ENCODE measurements at regions not wholly inside any gene's neighbourhood (a gene's known extent, or its start where the extent isn't known, plus 50 kb on each side); places are given as distances from the start of the nearest gene placed in this dataset.
A peak's percentile ranks its signal among the peaks of the same experiment; 100 is the strongest.

DNA sequence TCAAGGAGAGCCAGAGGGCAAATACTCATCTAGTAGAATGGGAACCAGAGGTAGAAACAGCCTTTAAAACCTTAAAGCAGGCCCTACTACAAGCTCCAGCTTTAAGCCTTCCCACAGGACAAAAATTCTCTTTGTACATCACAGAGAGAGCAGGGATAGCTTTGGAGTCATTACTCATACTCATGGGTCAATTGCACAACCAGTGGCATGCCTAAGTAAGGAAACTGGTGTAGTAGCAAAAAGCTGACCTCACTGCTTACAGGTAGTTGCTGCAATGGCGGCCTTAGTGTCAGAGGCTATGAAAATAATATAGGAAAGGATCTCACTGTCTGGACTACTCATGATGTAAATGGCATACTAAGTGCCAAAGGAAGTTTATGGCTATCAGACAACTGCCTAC, 1551.4 kb downstream of the NLGN4Y start:
- ChIA-PET POLR2A (no interaction called here), CTCF (no interaction called here)
- TF ChIP-seq HOXA7 (CRISPR knock-in tag; IDR thresholded peaks at IDR 0.05), result no peak
- no peak for TF ChIP-seq RCOR1 (IDR thresholded peaks at IDR 0.05; ENCODE audit: low read depth, low read length)
- TF ChIP-seq HDAC2 (IDR thresholded peaks at IDR 0.05), result no peak
- no peak for TF ChIP-seq NR3C1 (IDR thresholded peaks at IDR 0.05)
- TF ChIP-seq FOXS1 (CRISPR knock-in tag; IDR thresholded peaks at IDR 0.05), result no peak
- no peak for TF ChIP-seq EHF (CRISPR knock-in tag; IDR thresholded peaks at IDR 0.05)
- TF ChIP-seq, protein P1, sequence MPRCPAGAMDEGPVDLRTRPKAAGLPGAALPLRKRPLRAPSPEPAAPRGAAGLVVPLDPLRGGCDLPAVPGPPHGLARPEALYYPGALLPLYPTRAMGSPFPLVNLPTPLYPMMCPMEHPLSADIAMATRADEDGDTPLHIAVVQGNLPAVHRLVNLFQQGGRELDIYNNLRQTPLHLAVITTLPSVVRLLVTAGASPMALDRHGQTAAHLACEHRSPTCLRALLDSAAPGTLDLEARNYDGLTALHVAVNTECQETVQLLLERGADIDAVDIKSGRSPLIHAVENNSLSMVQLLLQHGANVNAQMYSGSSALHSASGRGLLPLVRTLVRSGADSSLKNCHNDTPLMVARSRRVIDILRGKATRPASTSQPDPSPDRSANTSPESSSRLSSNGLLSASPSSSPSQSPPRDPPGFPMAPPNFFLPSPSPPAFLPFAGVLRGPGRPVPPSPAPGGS (IDR thresholded peaks at IDR 0.05), result no peak
- no peak for TF ChIP-seq MYC (IDR thresholded peaks at IDR 0.05; ENCODE audit: borderline replicate concordance, low read length)
- TF ChIP-seq, protein P2, sequence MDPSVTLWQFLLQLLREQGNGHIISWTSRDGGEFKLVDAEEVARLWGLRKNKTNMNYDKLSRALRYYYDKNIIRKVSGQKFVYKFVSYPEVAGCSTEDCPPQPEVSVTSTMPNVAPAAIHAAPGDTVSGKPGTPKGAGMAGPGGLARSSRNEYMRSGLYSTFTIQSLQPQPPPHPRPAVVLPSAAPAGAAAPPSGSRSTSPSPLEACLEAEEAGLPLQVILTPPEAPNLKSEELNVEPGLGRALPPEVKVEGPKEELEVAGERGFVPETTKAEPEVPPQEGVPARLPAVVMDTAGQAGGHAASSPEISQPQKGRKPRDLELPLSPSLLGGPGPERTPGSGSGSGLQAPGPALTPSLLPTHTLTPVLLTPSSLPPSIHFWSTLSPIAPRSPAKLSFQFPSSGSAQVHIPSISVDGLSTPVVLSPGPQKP (IDR thresholded peaks at IDR 0.05; ENCODE audit: low read depth, low read length), result no peak
- TF ChIP-seq MAFK (IDR thresholded peaks at IDR 0.05; ENCODE audit: partially characterized antibody), result no peak
- TF ChIP-seq, protein P3, sequence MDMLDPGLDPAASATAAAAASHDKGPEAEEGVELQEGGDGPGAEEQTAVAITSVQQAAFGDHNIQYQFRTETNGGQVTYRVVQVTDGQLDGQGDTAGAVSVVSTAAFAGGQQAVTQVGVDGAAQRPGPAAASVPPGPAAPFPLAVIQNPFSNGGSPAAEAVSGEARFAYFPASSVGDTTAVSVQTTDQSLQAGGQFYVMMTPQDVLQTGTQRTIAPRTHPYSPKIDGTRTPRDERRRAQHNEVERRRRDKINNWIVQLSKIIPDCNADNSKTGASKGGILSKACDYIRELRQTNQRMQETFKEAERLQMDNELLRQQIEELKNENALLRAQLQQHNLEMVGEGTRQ (IDR thresholded peaks at IDR 0.05), result no peak
- TF ChIP-seq TFCP2L1 (CRISPR knock-in tag; IDR thresholded peaks at IDR 0.05), result no peak
- TF ChIP-seq RARB (CRISPR knock-in tag; IDR thresholded peaks at IDR 0.05), result no peak
- TF ChIP-seq, protein P4, sequence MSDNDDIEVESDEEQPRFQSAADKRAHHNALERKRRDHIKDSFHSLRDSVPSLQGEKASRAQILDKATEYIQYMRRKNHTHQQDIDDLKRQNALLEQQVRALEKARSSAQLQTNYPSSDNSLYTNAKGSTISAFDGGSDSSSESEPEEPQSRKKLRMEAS (IDR thresholded peaks at IDR 0.05), result no peak
- TF ChIP-seq SREBF2 (IDR thresholded peaks at IDR 0.05), result no peak
- no peak for TF ChIP-seq POLR2A (IDR thresholded peaks at IDR 0.05; ENCODE audit: low read length)
- no peak for TF ChIP-seq RNF2 (IDR thresholded peaks at IDR 0.05; ENCODE audit: borderline replicate concordance, low read depth)
- TF ChIP-seq KDM1A (IDR thresholded peaks at IDR 0.05; ENCODE audit: low read depth), result no peak
- no peak for TF ChIP-seq NPAS2 (CRISPR knock-in tag; IDR thresholded peaks at IDR 0.05; ENCODE audit: borderline replicate concordance)
- no peak for TF ChIP-seq RFX5 (IDR thresholded peaks at IDR 0.05)
- 0% methylated on average over 1 of the region's 1 CpG for WGBS (ENCODE audit: missing lambda C conversion rate)
- no peaks in the 10 kb centered on the region for H3K9me3 ChIP-seq
- FAIRE-seq (no peak), ATAC-seq (no peak), DNase-seq (ENCODE audit: low read depth in 1 of 2, low spot score in 1 of 2) (peak in 1 of 2 experiments; percentile 0)
- H3K4me2 ChIP-seq, result no peak overlapping the region
- H3K4me1 ChIP-seq, result no peaks in the 10 kb centered on the region
- H3K27ac ChIP-seq, result no peak overlapping the region
- no peak overlapping the region for H3K4me3 ChIP-seq

DNA sequence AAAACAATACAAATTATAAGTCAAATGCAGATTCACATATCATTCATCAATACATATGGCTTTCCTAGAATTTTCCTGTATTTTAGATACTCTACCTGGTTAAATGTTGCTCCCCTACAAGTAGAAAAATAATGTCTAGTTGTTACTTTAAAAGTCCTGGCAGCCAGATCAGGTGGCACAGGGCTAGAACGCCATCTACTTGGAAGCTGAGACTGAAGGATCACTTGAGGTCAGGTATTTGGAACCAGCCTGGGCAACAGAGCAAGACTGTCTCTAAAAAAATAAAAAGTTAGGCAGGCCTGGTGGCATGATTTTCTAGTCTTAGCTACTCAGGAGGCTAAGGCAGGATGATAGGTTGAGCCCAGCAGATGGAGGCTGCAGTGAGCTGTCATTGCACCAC, 1573.0 kb downstream of the NLGN4Y start:
- WGBS (ENCODE audit: missing lambda C conversion rate), result 50% methylated on average over 1 of the region's 1 CpG
- POLR2A ChIA-PET, result no interaction called here
- ATAC-seq (no peak), DNase-seq (ENCODE audit: low read depth in 1 of 2, low spot score in 1 of 2) (no peak), FAIRE-seq (no peak)
- Histone ChIP-seq H3K27ac (no peak overlapping the region), H3K4me3 (no peak overlapping the region), H3K4me1 (no peaks in the 10 kb centered on the region), H3K4me2 (no peak overlapping the region), H3K9me3 (no peaks in the 10 kb centered on the region)
- CTCF ChIA-PET, result no interaction called here
- no peak for TF ChIP-seq CHD4 (IDR thresholded peaks at IDR 0.05; ENCODE audit: borderline replicate concordance)
- TF ChIP-seq ZNF302 (CRISPR knock-in tag; IDR thresholded peaks at IDR 0.05), result no peak
- no peak for TF ChIP-seq MAZ (IDR thresholded peaks at IDR 0.05; ENCODE audit: borderline replicate concordance, low read depth, low read length)
- TF ChIP-seq, protein P5, sequence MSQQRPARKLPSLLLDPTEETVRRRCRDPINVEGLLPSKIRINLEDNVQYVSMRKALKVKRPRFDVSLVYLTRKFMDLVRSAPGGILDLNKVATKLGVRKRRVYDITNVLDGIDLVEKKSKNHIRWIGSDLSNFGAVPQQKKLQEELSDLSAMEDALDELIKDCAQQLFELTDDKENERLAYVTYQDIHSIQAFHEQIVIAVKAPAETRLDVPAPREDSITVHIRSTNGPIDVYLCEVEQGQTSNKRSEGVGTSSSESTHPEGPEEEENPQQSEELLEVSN (IDR thresholded peaks at IDR 0.05; ENCODE audit: borderline replicate concordance, low read depth), result no peak
- no peak for TF ChIP-seq FOSB (CRISPR knock-in tag; IDR thresholded peaks at IDR 0.05)
- TF ChIP-seq FOSL2 (IDR thresholded peaks at IDR 0.05), result no peak
- no peak for TF ChIP-seq FOSL2 (CRISPR knock-in tag; IDR thresholded peaks at IDR 0.05)
- no peak for TF ChIP-seq HDAC2 (IDR thresholded peaks at IDR 0.05)
- TF ChIP-seq, protein P2 (IDR thresholded peaks at IDR 0.05; ENCODE audit: low read depth, low read length), result no peak
- TF ChIP-seq, protein P6, sequence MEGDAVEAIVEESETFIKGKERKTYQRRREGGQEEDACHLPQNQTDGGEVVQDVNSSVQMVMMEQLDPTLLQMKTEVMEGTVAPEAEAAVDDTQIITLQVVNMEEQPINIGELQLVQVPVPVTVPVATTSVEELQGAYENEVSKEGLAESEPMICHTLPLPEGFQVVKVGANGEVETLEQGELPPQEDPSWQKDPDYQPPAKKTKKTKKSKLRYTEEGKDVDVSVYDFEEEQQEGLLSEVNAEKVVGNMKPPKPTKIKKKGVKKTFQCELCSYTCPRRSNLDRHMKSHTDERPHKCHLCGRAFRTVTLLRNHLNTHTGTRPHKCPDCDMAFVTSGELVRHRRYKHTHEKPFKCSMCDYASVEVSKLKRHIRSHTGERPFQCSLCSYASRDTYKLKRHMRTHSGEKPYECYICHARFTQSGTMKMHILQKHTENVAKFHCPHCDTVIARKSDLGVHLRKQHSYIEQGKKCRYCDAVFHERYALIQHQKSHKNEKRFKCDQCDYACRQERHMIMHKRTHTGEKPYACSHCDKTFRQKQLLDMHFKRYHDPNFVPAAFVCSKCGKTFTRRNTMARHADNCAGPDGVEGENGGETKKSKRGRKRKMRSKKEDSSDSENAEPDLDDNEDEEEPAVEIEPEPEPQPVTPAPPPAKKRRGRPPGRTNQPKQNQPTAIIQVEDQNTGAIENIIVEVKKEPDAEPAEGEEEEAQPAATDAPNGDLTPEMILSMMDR (IDR thresholded peaks at IDR 0.05), result no peak
- no peak for TF ChIP-seq TP53 (CRISPR knock-in tag; IDR thresholded peaks at IDR 0.05)
